NCI-H2081 treated with DMSO at 0.1 percent for 48 hours (cell line): ENCODE measurements at regions not wholly inside any gene's neighbourhood (a gene's known extent, or its start where the extent isn't known, plus 50 kb on each side); places are given as distances from the start of the nearest gene placed in this dataset.
"Not testable (repeated sequence)": the region's sequence is repeated elsewhere in the genome, so short reads cannot be mapped to it uniquely, and the experiment has no call there.

Source experiments
- DNase-seq: peaks from one replicate; lab custom pipeline; 2025; lab: John Stamatoyannopoulos, UW

- DNase-seq, result not testable (repeated sequence)
These were observed 92.6 kb upstream of the THOC3 start for GRCh38 chr5:176060472-176061268.

- DNase-seq, result not testable (repeated sequence)
These were observed 93.1 kb upstream of the THOC3 start for GRCh38 chr5:176061269-176061622.

GRCh38 chr5:176061660-176062059, 93.5 kb upstream of the THOC3 start:
- DNase-seq, result not testable (repeated sequence)

GRCh38 chr5:176066262-176066945, 98.3 kb upstream of the THOC3 start:
- DNase-seq, result not testable (repeated sequence)

- not testable (repeated sequence) for DNase-seq
These were observed 99.0 kb upstream of the THOC3 start for GRCh38 chr5:176067162-176067561.

GRCh38 chr5:176067948-176068347, 99.8 kb upstream of the THOC3 start:
- DNase-seq, result not testable (repeated sequence)

GRCh38 chr5:176073996-176074571, 106.0 kb upstream of the THOC3 start:
- DNase-seq, result not testable (repeated sequence)

GRCh38 chr5:176083717-176084116, 115.6 kb upstream of the THOC3 start:
- DNase-seq, result not testable (repeated sequence)

- not testable (repeated sequence) for DNase-seq
These were observed 135.0 kb upstream of the THOC3 start for GRCh38 chr5:176103083-176103482.

- not testable (repeated sequence) for DNase-seq
These were observed 125.3 kb upstream of the SIMC1 start for GRCh38 chr5:176112888-176113287.

- DNase-seq, result not testable (repeated sequence)
These were observed 124.4 kb upstream of the SIMC1 start for GRCh38 chr5:176113673-176114335.

GRCh38 chr5:176114825-176115224, 123.4 kb upstream of the SIMC1 start:
- DNase-seq, result not testable (repeated sequence)

- DNase-seq, result not testable (repeated sequence)
These were observed 120.5 kb upstream of the SIMC1 start for GRCh38 chr5:176117699-176118238.

- DNase-seq, result not testable (repeated sequence)
These were observed 115.9 kb upstream of the SIMC1 start for GRCh38 chr5:176122361-176122760.

GRCh38 chr5:176124120-176124519, 114.1 kb upstream of the SIMC1 start:
- DNase-seq, result not testable (repeated sequence)

GRCh38 chr5:176131771-176132170, 106.5 kb upstream of the SIMC1 start:
- DNase-seq, result no peak

GRCh38 chr5:176132471-176133288, 105.5 kb upstream of the SIMC1 start:
- no peak for DNase-seq

GRCh38 chr5:176133289-176133870, 104.8 kb upstream of the SIMC1 start:
- DNase-seq, result no peak

- DNase-seq, result no peak
These were observed 104.3 kb upstream of the SIMC1 start for GRCh38 chr5:176133877-176134276.

- no peak for DNase-seq
These were observed 103.5 kb upstream of the SIMC1 start for GRCh38 chr5:176134529-176135223.
